ENCODE measurements at regions not wholly inside any gene's neighbourhood (a gene's known extent, or its start where the extent isn't known, plus 50 kb on each side); places are given as distances from the start of the nearest gene placed in this dataset.
"Not testable (repeated sequence)": the region's sequence is repeated elsewhere in the genome, so short reads cannot be mapped to it uniquely, and the experiment has no call there.

- not testable (repeated sequence) for TF ChIP-seq CTCF, POLR2AphosphoS5 (IDR thresholded peaks at IDR 0.05)
Observed at GRCh38 chr22:11578115-11578514, 3949.9 kb upstream of the OR11H1 start.
